Hematopoietic multipotent progenitor cell treated with erythropoietin and hydrocortisone succinate and interleukin-3 and kit ligand, for 8 days (in vitro differentiated cells): ENCODE measurements at regions not wholly inside any gene's neighbourhood (a gene's known extent, or its start where the extent isn't known, plus 50 kb on each side); places are given as distances from the start of the nearest gene placed in this dataset.

ENCODE experiments used
- DNase-seq: peaks from one replicate; pipeline ENCODE4 v3.0.0-alpha.2; 2015

- DNase-seq, result no peak
These were observed 399.4 kb upstream of the IRX4 start for GRCh38 chr5:2282034-2282690.

GRCh38 chr5:2281446-2281845 lies 398.7 kb upstream of the IRX4 start:
- DNase-seq, result no peak

DNA sequence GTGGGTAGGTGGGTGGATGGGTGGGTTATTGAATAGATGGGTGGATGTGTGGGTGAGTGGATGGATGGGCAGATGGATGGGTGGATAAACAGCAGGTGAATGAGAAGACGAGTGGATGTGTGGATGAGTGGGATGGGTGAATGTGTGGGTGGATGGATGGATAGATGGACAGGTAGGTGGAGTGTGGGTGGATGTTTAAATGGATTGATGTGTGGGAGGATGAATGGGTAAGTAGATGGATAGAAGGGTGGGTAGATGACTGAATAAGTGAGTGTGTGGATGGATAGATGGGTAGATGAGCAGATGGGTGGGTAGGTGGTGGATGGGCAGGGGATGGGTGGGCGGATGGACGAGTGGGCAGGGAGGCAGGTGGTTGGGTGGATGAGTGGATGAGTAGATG lies 397.6 kb upstream of the IRX4 start:
- DNase-seq, result no peak

- DNase-seq, result no peak
These were observed 396.2 kb upstream of the IRX4 start for GRCh38 chr5:2278825-2279456.

GRCh38 chr5:2277886-2278285 lies 395.2 kb upstream of the IRX4 start:
- no peak for DNase-seq

GRCh38 chr5:2276101-2276500 lies 393.4 kb upstream of the IRX4 start:
- no peak for DNase-seq

GRCh38 chr5:2272755-2273154 lies 390.0 kb upstream of the IRX4 start:
- no peak for DNase-seq

DNA sequence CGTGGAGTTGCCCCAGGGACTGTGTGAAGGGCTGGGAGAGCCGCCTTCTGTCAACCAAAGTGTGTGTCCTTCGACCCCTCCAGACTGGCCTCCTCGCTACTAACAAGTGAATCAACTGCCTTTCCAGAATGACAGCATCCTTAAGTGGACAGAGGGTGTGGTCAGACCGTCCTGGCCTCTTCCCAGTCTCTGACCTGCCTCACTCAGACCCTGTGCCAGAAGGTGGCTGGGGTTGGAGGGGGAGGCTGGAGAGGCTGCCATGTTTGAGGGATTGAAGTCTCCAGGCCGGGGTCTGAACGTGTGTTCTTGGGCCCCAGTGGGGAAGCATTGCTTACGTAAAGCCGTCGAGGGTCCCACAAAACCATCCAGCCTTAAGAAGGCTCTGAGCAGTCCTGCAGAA lies 389.3 kb upstream of the IRX4 start:
- DNase-seq, result no peak

GRCh38 chr5:2271316-2271715 lies 388.6 kb upstream of the IRX4 start:
- no peak for DNase-seq

GRCh38 chr5:2270467-2270866 lies 387.7 kb upstream of the IRX4 start:
- no peak for DNase-seq

DNA sequence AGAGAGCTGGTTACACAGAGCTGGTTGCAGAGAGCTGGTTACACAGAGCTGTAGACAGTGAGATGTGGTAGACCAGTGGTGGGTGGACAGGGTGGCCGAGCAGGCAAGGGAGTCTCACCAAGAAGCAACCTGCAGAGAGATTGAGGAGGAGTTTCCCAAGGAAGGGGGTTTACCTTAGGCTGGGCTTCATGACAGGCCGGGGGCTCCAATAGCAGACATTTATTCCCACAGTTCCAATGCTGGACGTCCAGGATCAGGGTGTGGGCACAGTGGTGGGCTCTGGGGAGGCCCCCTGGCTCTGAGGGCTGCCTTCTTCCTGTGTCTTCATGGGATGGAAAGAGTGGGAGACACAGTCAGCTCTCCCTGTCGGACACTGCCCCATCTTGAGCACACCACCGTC lies 386.9 kb upstream of the IRX4 start:
- no peak for DNase-seq

DNA sequence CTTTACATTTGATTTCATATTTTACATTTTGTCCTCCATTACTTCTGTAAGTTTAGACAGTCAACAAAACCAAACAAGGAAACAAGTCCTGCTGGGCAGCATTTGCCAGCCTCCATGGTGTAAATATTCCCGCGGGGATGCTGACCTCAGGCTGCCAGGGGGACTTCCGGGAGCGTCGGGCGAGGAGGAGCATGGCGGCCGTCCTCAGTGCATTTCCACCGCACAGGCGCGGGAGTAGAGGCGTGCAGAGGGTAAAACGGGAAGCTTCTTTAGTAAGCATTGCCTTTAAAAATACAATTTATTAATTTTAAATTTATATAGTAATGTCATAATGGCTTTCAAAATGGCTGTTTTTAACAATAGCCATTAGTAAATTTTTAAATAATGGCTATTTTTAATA lies 385.3 kb upstream of the IRX4 start:
- no peak for DNase-seq

GRCh38 chr5:2266641-2267240 lies 384.0 kb upstream of the IRX4 start:
- DNase-seq, result no peak

DNA sequence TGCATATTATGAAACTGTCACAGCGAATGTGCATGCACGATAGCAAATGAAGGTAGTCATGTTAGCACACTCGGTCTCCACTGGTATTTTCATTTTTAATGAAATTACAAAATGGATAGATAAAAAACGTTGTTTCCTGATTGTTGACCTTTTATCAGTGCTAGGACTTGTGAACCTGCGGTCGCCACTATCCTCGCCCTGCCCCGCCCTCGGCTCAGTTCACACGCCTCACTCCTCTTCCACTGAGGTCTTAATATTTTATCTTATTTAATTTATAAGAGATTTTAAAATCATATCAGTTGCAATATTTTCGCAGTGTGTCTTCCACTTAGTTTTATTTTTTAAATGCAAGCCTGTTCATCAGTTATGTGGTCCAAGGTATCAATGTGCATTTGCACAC lies 382.6 kb upstream of the IRX4 start:
- DNase-seq, result no peak

- DNase-seq, result no peak
These were observed 381.0 kb upstream of the IRX4 start for GRCh38 chr5:2263763-2264162.

- no peak for DNase-seq
These were observed 379.9 kb upstream of the IRX4 start for GRCh38 chr5:2262620-2263019.

- no peak for DNase-seq
These were observed 378.4 kb upstream of the IRX4 start for GRCh38 chr5:2261004-2261703.

DNA sequence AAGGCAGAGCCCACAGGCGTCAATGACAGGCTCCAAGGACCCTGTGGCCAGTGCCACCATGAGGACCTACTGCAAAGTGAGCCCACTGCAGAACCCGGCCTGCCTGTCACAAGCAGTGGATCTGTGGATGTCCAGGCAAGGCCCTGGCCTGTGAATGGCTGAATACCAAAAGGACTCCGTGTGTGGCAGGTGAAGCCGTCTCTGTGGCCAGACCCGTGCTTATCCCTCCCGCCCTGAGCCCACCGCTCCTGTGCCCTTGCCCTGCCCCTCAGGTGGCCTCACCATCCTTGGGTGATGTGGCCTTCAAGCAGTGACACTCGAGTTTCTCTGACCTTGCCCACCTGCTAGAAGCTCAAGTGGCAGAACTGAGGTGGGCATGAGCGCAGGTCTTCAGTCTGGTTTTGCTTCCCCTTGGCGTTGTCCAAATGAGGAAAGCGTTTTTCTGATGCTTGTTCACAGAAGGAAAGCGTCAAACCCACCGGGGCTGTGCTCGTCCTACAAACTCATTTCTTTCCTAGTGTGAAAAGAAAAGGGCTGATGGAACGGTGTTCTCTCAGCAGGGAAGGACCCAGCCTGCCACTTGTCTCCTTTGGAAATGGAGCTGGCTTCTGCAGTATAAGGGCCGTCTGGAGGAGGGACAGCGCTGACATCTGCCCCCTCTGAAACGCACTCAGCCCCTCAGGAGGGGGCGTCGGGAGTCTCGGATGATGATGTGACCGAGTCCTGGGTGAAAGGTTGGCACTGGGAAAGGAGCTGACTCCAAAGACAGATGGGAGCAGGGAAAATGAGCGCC lies 377.7 kb upstream of the IRX4 start:
- DNase-seq, result no peak

- DNase-seq, result no peak
These were observed 376.9 kb upstream of the IRX4 start for GRCh38 chr5:2259494-2260107.

DNA sequence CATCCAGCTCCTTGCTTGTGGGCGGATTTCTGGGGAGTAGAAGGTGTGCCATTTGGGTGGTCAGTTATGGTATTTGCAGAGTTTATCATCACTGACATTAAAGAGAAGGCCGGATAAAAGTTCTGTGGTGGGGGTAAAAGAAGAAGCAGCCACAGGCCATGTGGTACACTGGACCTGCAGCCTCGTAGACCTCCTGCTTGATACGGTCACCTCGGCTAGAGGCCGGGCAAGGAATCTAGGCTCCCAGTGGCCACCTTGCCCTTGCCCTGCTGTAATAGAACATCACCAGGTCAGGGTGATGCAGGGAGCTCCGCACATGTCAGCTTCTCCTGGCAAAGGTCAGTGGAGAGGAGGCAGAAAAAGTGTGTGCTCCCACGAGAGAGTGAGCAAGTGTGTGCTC lies 376.1 kb upstream of the IRX4 start:
- DNase-seq, result no peak

DNA sequence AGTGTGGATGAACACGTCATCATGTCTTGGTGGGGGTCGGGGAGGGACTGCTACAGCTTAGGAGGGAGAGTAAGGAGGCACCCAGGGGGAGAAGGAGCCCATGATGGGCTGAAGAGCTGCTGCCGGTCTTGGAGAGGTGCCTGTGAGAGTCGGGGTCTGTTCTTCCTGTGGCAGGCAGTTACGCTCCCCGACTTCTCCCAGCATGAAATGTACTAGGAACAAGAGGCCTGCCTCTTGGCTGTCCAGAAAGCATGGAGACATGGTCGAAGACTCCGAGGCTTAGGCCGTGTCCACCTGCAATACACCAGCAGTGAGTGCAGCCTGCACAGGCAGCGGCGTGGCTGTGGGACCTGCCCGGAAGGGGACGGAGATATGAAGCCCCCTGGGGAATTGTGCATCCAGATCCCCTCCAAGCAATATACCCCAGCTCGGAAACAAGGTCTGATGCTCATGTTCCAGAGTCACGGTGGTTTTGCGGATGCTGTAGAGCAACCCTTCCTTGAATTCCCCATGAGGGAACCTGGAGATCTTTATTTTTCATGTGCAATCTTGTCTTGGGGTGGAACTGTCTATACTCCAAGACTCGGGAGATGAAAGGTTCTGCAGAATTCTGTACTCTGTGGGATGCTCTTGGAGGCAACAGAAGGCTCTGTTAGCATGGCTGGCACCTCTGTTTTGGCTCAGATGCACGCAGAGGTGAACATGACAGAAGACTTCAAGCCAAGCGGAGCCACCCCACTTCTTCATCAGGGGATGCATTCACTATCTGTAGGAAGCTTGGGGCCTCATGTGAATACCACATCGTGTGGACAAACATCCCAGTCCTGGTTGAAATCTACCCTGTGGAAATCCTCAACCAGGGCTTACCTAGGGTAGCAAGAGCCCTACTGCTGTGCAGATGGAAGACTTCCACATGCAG lies 374.9 kb upstream of the IRX4 start:
- no peak for DNase-seq
